Sigmoid colon (tissue), 6 donors: ENCODE measurements at regions not wholly inside any gene's neighbourhood (a gene's known extent, or its start where the extent isn't known, plus 50 kb on each side); places are given as distances from the start of the nearest gene placed in this dataset.
A peak's percentile ranks its signal among the peaks of the same experiment; 100 is the strongest.

Experiments used
- DNase-seq: peaks from one replicate; pipeline ENCODE4 v3.0.0-alpha.2; 2019
- H3K27ac ChIP-seq, 4 donors: fragments of 200-600 bp; sonication (generic); one replicate each; pipeline ENCODE4 v1.5.1; 2016 to 2019; ENCODE audit warnings: mild to moderate bottlenecking in 1 of 4
- H3K27me3 ChIP-seq, 3 donors: fragments of 200-600 bp; sonication (generic); one replicate each; pipeline ENCODE4 v1.5.1; 2019; ENCODE audit warnings: mild to moderate bottlenecking in 1 of 3
- H3K36me3 ChIP-seq, 4 donors: fragments of 200-600 bp; sonication (generic); one replicate each; pipeline ENCODE4 v1.5.1; 2016 to 2019
- H3K4me1 ChIP-seq, 4 donors: fragments of 200-600 bp; sonication (generic); one replicate each; pipeline ENCODE4 v1.5.1; 2017 to 2019
- H3K4me3 ChIP-seq, 4 donors: fragments of 200-600 bp; sonication (generic); one replicate each; pipeline ENCODE4 v1.5.1; 2017 to 2019; ENCODE audit warnings: mild to moderate bottlenecking in 2 of 4, moderate library complexity in 1 of 4
- H3K9me3 ChIP-seq, 4 donors: fragments of 200-600 bp in 3 of 4; sonication (generic) in 3 of 4; one replicate each; pipeline versions ENCODE4 v1.5.1 to v1.6.1; 2013 to 2019
- EP300 ChIP-seq, 4 donors: sonication (generic); formaldehyde crosslinking; IDR thresholded peaks; one replicate each; pipeline ENCODE4 v1.6.1; 2017; ENCODE audit warnings: antibody characterized with exemption in 4 of 4
- POLR2A ChIP-seq, 2 donors: fragments of 450-650 bp; IDR thresholded peaks; one replicate each; pipeline ENCODE4 v1.6.1; 2016; ENCODE audit warnings: antibody characterized with exemption in 2 of 2, mild to moderate bottlenecking in 2 of 2, moderate library complexity in 2 of 2
- POLR2AphosphoS5 ChIP-seq, 4 donors: sonication (generic); formaldehyde crosslinking; IDR thresholded peaks; one replicate each; pipeline ENCODE4 v1.6.1; 2017; ENCODE audit warnings: antibody characterized with exemption in 4 of 4
- WGBS, 2 donors: extraction: QIAGEN DNeasy Blood & Tissue Kit; methylation state at CpG; one replicate each; pipeline ENCODE4 v1.1.7; 2013; 5-methylcytosine and 5-hydroxymethylcytosine counted together
- intact Hi-C: fragments of 100-400 bp; cut with DNase I; formaldehyde crosslinking; loops from one replicate; pipeline ENCODE4 v1.15.1; 2023
- TF ChIP-seq, protein P1 (sequence below), 4 experiments: fragments of 450-650 bp in 3 of 4; fragments of 200-600 bp in 1 of 4; IDR thresholded peaks; one replicate each; pipeline ENCODE4 v1.5.1; 2016 to 2019; ENCODE audit warnings: antibody characterized with exemption in 4 of 4, mild to moderate bottlenecking in 3 of 4, moderate library complexity in 2 of 4
- donor health status: healthy with polysubstance abuse.
- donor health status: healthy.

DNA sequence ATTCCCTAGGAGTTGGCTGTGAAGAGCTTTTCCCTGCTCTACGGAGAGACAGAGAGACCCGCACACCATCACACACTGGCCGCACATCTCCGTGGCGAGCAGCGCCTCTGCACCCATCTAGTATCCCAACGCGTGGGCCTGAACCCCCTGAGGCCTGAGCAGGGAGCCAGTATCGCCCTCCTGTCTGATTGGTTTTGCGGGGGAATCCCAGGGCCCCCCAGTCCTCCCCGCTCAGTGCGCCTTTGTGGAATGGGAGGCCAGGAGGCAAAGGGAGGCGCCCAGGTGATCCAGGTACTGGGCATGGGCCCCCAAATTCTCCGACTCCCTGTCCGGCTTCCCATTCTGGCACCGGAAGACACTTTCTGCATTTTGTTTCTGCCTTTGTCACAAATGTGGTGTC is 344.3 kb downstream of the GLRX3 start:
- Histone ChIP-seq H3K27ac (no peak overlapping the region), H3K4me3 (no peak overlapping the region), H3K27me3 (peaks cover 0 to 8% (median 0%) of the 10 kb centered on the region in 3 donors), H3K36me3 (no peaks in the 10 kb centered on the region), H3K9me3 (no peaks in the 10 kb centered on the region), H3K4me1 (no peaks in the 10 kb centered on the region)
- intact Hi-C loops, result no loop called here
- DNase-seq, result peak; percentile 46
- TF ChIP-seq, protein P1, sequence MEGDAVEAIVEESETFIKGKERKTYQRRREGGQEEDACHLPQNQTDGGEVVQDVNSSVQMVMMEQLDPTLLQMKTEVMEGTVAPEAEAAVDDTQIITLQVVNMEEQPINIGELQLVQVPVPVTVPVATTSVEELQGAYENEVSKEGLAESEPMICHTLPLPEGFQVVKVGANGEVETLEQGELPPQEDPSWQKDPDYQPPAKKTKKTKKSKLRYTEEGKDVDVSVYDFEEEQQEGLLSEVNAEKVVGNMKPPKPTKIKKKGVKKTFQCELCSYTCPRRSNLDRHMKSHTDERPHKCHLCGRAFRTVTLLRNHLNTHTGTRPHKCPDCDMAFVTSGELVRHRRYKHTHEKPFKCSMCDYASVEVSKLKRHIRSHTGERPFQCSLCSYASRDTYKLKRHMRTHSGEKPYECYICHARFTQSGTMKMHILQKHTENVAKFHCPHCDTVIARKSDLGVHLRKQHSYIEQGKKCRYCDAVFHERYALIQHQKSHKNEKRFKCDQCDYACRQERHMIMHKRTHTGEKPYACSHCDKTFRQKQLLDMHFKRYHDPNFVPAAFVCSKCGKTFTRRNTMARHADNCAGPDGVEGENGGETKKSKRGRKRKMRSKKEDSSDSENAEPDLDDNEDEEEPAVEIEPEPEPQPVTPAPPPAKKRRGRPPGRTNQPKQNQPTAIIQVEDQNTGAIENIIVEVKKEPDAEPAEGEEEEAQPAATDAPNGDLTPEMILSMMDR (IDR thresholded peaks at IDR 0.05), result no peak
- TF ChIP-seq EP300 (IDR thresholded peaks at IDR 0.05) (no peak), POLR2AphosphoS5 (IDR thresholded peaks at IDR 0.05) (no peak), POLR2A (IDR thresholded peaks at IDR 0.05) (no peak)
- 91 to 92% methylated on average over 16 of the region's 16 CpGs for WGBS, 2 donors

- TF ChIP-seq EP300 (IDR thresholded peaks at IDR 0.05), result no peak
- no peak for TF ChIP-seq POLR2A (IDR thresholded peaks at IDR 0.05)
- TF ChIP-seq POLR2AphosphoS5 (IDR thresholded peaks at IDR 0.05), result no peak
- TF ChIP-seq, protein P1 (IDR thresholded peaks at IDR 0.05), result no peak
- Histone ChIP-seq H3K27me3 (peaks cover 0 to 8% (median 0%) of the 10 kb centered on the region in 3 donors), H3K9me3 (no peaks in the 10 kb centered on the region), H3K4me1 (no peaks in the 10 kb centered on the region), H3K4me3 (no peak overlapping the region), H3K36me3 (no peaks in the 10 kb centered on the region), H3K27ac (no peak overlapping the region)
- DNase-seq, result peak; percentile 51
- WGBS, 2 donors, result 76 to 81% methylated on average over 18 of the region's 18 CpGs
- intact Hi-C loops, result no loop called here
Observed at GRCh38 chr10:130481076-130481930, 345.1 kb downstream of the GLRX3 start.

DNA sequence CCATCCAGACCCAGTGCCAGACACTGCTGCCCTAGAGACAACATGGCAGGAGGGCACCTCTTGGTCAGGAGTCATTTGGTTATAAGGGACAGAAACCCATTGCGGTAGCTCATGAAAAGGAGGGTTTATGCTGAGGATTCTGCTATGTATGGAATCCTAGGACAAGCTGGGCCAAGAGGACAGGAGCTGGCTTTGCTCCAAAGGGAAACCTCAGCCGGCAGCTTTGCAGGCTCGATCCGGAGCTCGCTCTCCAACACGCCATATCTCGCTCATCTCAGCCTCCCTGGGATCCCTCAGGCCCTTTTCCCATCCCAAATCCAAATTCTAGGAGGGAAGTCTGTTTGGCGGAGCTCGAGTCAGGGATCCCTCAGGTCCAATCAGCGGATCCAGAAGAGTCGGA is 345.7 kb downstream of the GLRX3 start:
- intact Hi-C loops, result no loop called here
- Histone ChIP-seq H3K36me3 (no peaks in the 10 kb centered on the region), H3K4me1 (no peaks in the 10 kb centered on the region), H3K27ac (no peak overlapping the region), H3K4me3 (no peak overlapping the region), H3K27me3 (peaks cover 0 to 8% (median 0%) of the 10 kb centered on the region in 3 donors), H3K9me3 (no peaks in the 10 kb centered on the region)
- 75 to 83% methylated on average over 11 of the region's 11 CpGs for WGBS, 2 donors
- no peak for DNase-seq
- TF ChIP-seq EP300 (IDR thresholded peaks at IDR 0.05) (no peak), POLR2A (IDR thresholded peaks at IDR 0.05) (no peak), POLR2AphosphoS5 (IDR thresholded peaks at IDR 0.05) (no peak)
- TF ChIP-seq, protein P1 (IDR thresholded peaks at IDR 0.05), result no peak

- intact Hi-C loops, result no loop called here
- H3K36me3 ChIP-seq, result no peaks in the 10 kb centered on the region
- H3K27me3 ChIP-seq, result peaks cover 0 to 8% (median 0%) of the 10 kb centered on the region in 3 donors
- H3K4me1 ChIP-seq, result no peaks in the 10 kb centered on the region
- peak; percentile 49 for DNase-seq
- no peak overlapping the region for H3K27ac ChIP-seq
- no peak overlapping the region for H3K4me3 ChIP-seq
- H3K9me3 ChIP-seq, result no peaks in the 10 kb centered on the region
- TF ChIP-seq EP300 (IDR thresholded peaks at IDR 0.05) (no peak), POLR2A (IDR thresholded peaks at IDR 0.05) (no peak), POLR2AphosphoS5 (IDR thresholded peaks at IDR 0.05) (no peak)
- TF ChIP-seq, protein P1 (IDR thresholded peaks at IDR 0.05), result no peak
- WGBS, 2 donors, result 76% methylated on average over 17 of the region's 17 CpGs
Observed at GRCh38 chr10:130483691-130484467, 347.7 kb downstream of the GLRX3 start.
